ENCODE measurements at regions not wholly inside any gene's neighbourhood (a gene's known extent, or its start where the extent isn't known, plus 50 kb on each side); places are given as distances from the start of the nearest gene placed in this dataset.

- H3K36me3 ChIP-seq (ENCODE audit: control insufficient read depth in 3 of 3, insufficient read depth in 3 of 3, low read length in 3 of 3) = no peaks in the 10 kb centered on the region
- H3K27me3 ChIP-seq (ENCODE audit: control insufficient read depth in 3 of 3, insufficient read depth in 3 of 3, low read length in 3 of 3) = peaks cover 7 to 16% (median 15%) of the 10 kb centered on the region in 3 donors
- H3K27ac ChIP-seq (ENCODE audit: low read depth, low read length) = no peak overlapping the region
- no peaks in the 10 kb centered on the region for H3K9me3 ChIP-seq (ENCODE audit: control insufficient read depth in 3 of 3, low read length in 3 of 3)
- H3K9ac ChIP-seq (ENCODE audit: low read depth in 1 of 3, low read length in 3 of 3) = no peak overlapping the region
- no peaks in the 10 kb centered on the region for H3K4me1 ChIP-seq (ENCODE audit: control insufficient read depth in 3 of 3, insufficient read depth in 3 of 3, low read length in 3 of 3)
- H3K4me3 ChIP-seq (ENCODE audit: low read length in 3 of 3) = no peak overlapping the region
These were observed 301.7 kb downstream of the NSG2 start for GRCh38 chr5:174347183-174347582.

- H3K9me3 ChIP-seq (ENCODE audit: control insufficient read depth in 3 of 3, low read length in 3 of 3) = no peaks in the 10 kb centered on the region
- no peaks in the 10 kb centered on the region for H3K36me3 ChIP-seq (ENCODE audit: control insufficient read depth in 3 of 3, insufficient read depth in 3 of 3, low read length in 3 of 3)
- H3K4me1 ChIP-seq (ENCODE audit: control insufficient read depth in 3 of 3, insufficient read depth in 3 of 3, low read length in 3 of 3) = no peaks in the 10 kb centered on the region
- H3K9ac ChIP-seq (ENCODE audit: low read depth in 1 of 3, low read length in 3 of 3) = no peak overlapping the region
- H3K27ac ChIP-seq (ENCODE audit: low read depth, low read length) = no peak overlapping the region
- H3K4me3 ChIP-seq (ENCODE audit: low read length in 3 of 3) = no peak overlapping the region
- H3K27me3 ChIP-seq (ENCODE audit: control insufficient read depth in 3 of 3, insufficient read depth in 3 of 3, low read length in 3 of 3) = peaks cover 7 to 15% (median 12%) of the 10 kb centered on the region in 3 donors
These were observed 302.9 kb downstream of the NSG2 start for GRCh38 chr5:174348311-174348981.

GRCh38 chr5:174352681-174353080, 307.2 kb downstream of the NSG2 start:
- H3K36me3 ChIP-seq (ENCODE audit: control insufficient read depth in 3 of 3, insufficient read depth in 3 of 3, low read length in 3 of 3) = no peaks in the 10 kb centered on the region

GRCh38 chr5:174354571-174354970, 309.1 kb downstream of the NSG2 start:
- no peak overlapping the region for H3K9ac ChIP-seq (ENCODE audit: low read depth in 1 of 3, low read length in 3 of 3)
- H3K27me3 ChIP-seq (ENCODE audit: control insufficient read depth in 3 of 3, insufficient read depth in 3 of 3, low read length in 3 of 3) = peaks cover 0 to 5% (median 3%) of the 10 kb centered on the region in 3 donors
- no peak overlapping the region for H3K4me3 ChIP-seq (ENCODE audit: low read length in 3 of 3)
- no peaks in the 10 kb centered on the region for H3K4me1 ChIP-seq (ENCODE audit: control insufficient read depth in 3 of 3, insufficient read depth in 3 of 3, low read length in 3 of 3)
- H3K9me3 ChIP-seq (ENCODE audit: control insufficient read depth in 3 of 3, low read length in 3 of 3) = no peaks in the 10 kb centered on the region
- H3K27ac ChIP-seq (ENCODE audit: low read depth, low read length) = no peak overlapping the region
- no peaks in the 10 kb centered on the region for H3K36me3 ChIP-seq (ENCODE audit: control insufficient read depth in 3 of 3, insufficient read depth in 3 of 3, low read length in 3 of 3)

More at GRCh38 chr5:174352681-174353080, 307.2 kb downstream of the NSG2 start:
- Histone ChIP-seq H3K27me3 (ENCODE audit: control insufficient read depth in 3 of 3, insufficient read depth in 3 of 3, low read length in 3 of 3) (peaks cover 0 to 9% (median 3%) of the 10 kb centered on the region in 3 donors), H3K9ac (ENCODE audit: low read depth in 1 of 3, low read length in 3 of 3) (no peak overlapping the region), H3K4me3 (ENCODE audit: low read length in 3 of 3) (no peak overlapping the region), H3K4me1 (ENCODE audit: control insufficient read depth in 3 of 3, insufficient read depth in 3 of 3, low read length in 3 of 3) (no peaks in the 10 kb centered on the region), H3K9me3 (ENCODE audit: control insufficient read depth in 3 of 3, low read length in 3 of 3) (no peaks in the 10 kb centered on the region), H3K27ac (ENCODE audit: low read depth, low read length) (no peak overlapping the region)

- Histone ChIP-seq H3K27ac (ENCODE audit: low read depth, low read length) (no peak overlapping the region), H3K27me3 (ENCODE audit: control insufficient read depth in 3 of 3, insufficient read depth in 3 of 3, low read length in 3 of 3) (peaks cover 0 to 3% (median 1%) of the 10 kb centered on the region in 3 donors), H3K4me3 (ENCODE audit: low read length in 3 of 3) (no peak overlapping the region), H3K9ac (ENCODE audit: low read depth in 1 of 3, low read length in 3 of 3) (no peak overlapping the region), H3K36me3 (ENCODE audit: control insufficient read depth in 3 of 3, insufficient read depth in 3 of 3, low read length in 3 of 3) (no peaks in the 10 kb centered on the region), H3K4me1 (ENCODE audit: control insufficient read depth in 3 of 3, insufficient read depth in 3 of 3, low read length in 3 of 3) (no peaks in the 10 kb centered on the region), H3K9me3 (ENCODE audit: control insufficient read depth in 3 of 3, low read length in 3 of 3) (no peaks in the 10 kb centered on the region)
These were observed 309.7 kb downstream of the NSG2 start for GRCh38 chr5:174355208-174355612.

GRCh38 chr5:174355995-174356394, 310.5 kb downstream of the NSG2 start:
- Histone ChIP-seq H3K9me3 (ENCODE audit: control insufficient read depth in 3 of 3, low read length in 3 of 3) (no peaks in the 10 kb centered on the region), H3K4me1 (ENCODE audit: control insufficient read depth in 3 of 3, insufficient read depth in 3 of 3, low read length in 3 of 3) (no peaks in the 10 kb centered on the region), H3K9ac (ENCODE audit: low read depth in 1 of 3, low read length in 3 of 3) (no peak overlapping the region), H3K4me3 (ENCODE audit: low read length in 3 of 3) (no peak overlapping the region), H3K36me3 (ENCODE audit: control insufficient read depth in 3 of 3, insufficient read depth in 3 of 3, low read length in 3 of 3) (no peaks in the 10 kb centered on the region), H3K27me3 (ENCODE audit: control insufficient read depth in 3 of 3, insufficient read depth in 3 of 3, low read length in 3 of 3) (no peaks in the 10 kb centered on the region), H3K27ac (ENCODE audit: low read depth, low read length) (no peak overlapping the region)

GRCh38 chr5:174356536-174356935, 311.0 kb downstream of the NSG2 start:
- Histone ChIP-seq H3K27ac (ENCODE audit: low read depth, low read length) (no peak overlapping the region), H3K4me1 (ENCODE audit: control insufficient read depth in 3 of 3, insufficient read depth in 3 of 3, low read length in 3 of 3) (no peaks in the 10 kb centered on the region), H3K36me3 (ENCODE audit: control insufficient read depth in 3 of 3, insufficient read depth in 3 of 3, low read length in 3 of 3) (no peaks in the 10 kb centered on the region), H3K27me3 (ENCODE audit: control insufficient read depth in 3 of 3, insufficient read depth in 3 of 3, low read length in 3 of 3) (no peaks in the 10 kb centered on the region), H3K9me3 (ENCODE audit: control insufficient read depth in 3 of 3, low read length in 3 of 3) (no peaks in the 10 kb centered on the region), H3K9ac (ENCODE audit: low read depth in 1 of 3, low read length in 3 of 3) (no peak overlapping the region), H3K4me3 (ENCODE audit: low read length in 3 of 3) (no peak overlapping the region)

- peaks cover 0 to 6% (median 0%) of the 10 kb centered on the region in 3 donors for H3K9me3 ChIP-seq (ENCODE audit: control insufficient read depth in 3 of 3, low read length in 3 of 3)
- H3K9ac ChIP-seq (ENCODE audit: low read depth in 1 of 3, low read length in 3 of 3) = no peak overlapping the region
- no peaks in the 10 kb centered on the region for H3K27me3 ChIP-seq (ENCODE audit: control insufficient read depth in 3 of 3, insufficient read depth in 3 of 3, low read length in 3 of 3)
- H3K4me3 ChIP-seq (ENCODE audit: low read length in 3 of 3) = no peak overlapping the region
- no peaks in the 10 kb centered on the region for H3K36me3 ChIP-seq (ENCODE audit: control insufficient read depth in 3 of 3, insufficient read depth in 3 of 3, low read length in 3 of 3)
- no peaks in the 10 kb centered on the region for H3K4me1 ChIP-seq (ENCODE audit: control insufficient read depth in 3 of 3, insufficient read depth in 3 of 3, low read length in 3 of 3)
- H3K27ac ChIP-seq (ENCODE audit: low read depth, low read length) = no peak overlapping the region
These were observed 312.8 kb downstream of the NSG2 start for GRCh38 chr5:174358276-174358675.

GRCh38 chr5:174359071-174359470, 313.6 kb downstream of the NSG2 start:
- H3K36me3 ChIP-seq (ENCODE audit: control insufficient read depth in 3 of 3, insufficient read depth in 3 of 3, low read length in 3 of 3) = no peaks in the 10 kb centered on the region
- no peak overlapping the region for H3K9ac ChIP-seq (ENCODE audit: low read depth in 1 of 3, low read length in 3 of 3)
- H3K27me3 ChIP-seq (ENCODE audit: control insufficient read depth in 3 of 3, insufficient read depth in 3 of 3, low read length in 3 of 3) = no peaks in the 10 kb centered on the region
- H3K9me3 ChIP-seq (ENCODE audit: control insufficient read depth in 3 of 3, low read length in 3 of 3) = peaks cover 0 to 6% (median 0%) of the 10 kb centered on the region in 3 donors
- H3K27ac ChIP-seq (ENCODE audit: low read depth, low read length) = no peak overlapping the region
- H3K4me3 ChIP-seq (ENCODE audit: low read length in 3 of 3) = no peak overlapping the region
- no peaks in the 10 kb centered on the region for H3K4me1 ChIP-seq (ENCODE audit: control insufficient read depth in 3 of 3, insufficient read depth in 3 of 3, low read length in 3 of 3)

GRCh38 chr5:174362514-174362913, 317.0 kb downstream of the NSG2 start:
- Histone ChIP-seq H3K9ac (ENCODE audit: low read depth in 1 of 3, low read length in 3 of 3) (no peak overlapping the region), H3K36me3 (ENCODE audit: control insufficient read depth in 3 of 3, insufficient read depth in 3 of 3, low read length in 3 of 3) (no peaks in the 10 kb centered on the region), H3K4me3 (ENCODE audit: low read length in 3 of 3) (no peak overlapping the region), H3K27me3 (ENCODE audit: control insufficient read depth in 3 of 3, insufficient read depth in 3 of 3, low read length in 3 of 3) (peaks cover 0 to 4% (median 0%) of the 10 kb centered on the region in 3 donors), H3K4me1 (ENCODE audit: control insufficient read depth in 3 of 3, insufficient read depth in 3 of 3, low read length in 3 of 3) (no peaks in the 10 kb centered on the region), H3K9me3 (ENCODE audit: control insufficient read depth in 3 of 3, low read length in 3 of 3) (peaks cover 0 to 6% (median 0%) of the 10 kb centered on the region in 3 donors), H3K27ac (ENCODE audit: low read depth, low read length) (no peak overlapping the region)
